DOHH2 (cell line): ENCODE measurements at regions not wholly inside any gene's neighbourhood (a gene's known extent, or its start where the extent isn't known, plus 50 kb on each side); places are given as distances from the start of the nearest gene placed in this dataset.

Source experiments
- EZH2phosphoT487 ChIP-seq: fragments of 200-600 bp; sonication (generic); IDR thresholded peaks from 2 replicates; pipeline ENCODE4 v1.6.1; 2017; ENCODE audit warnings: borderline replicate concordance, mild to moderate bottlenecking, antibody characterized with exemption, low read length, moderate library complexity, mixed read lengths
- TF ChIP-seq, protein P1 (sequence below): fragments of 200-600 bp; sonication (generic); IDR thresholded peaks from one replicate; pipeline ENCODE4 v1.5.1; 2014; ENCODE audit warnings: antibody characterized with exemption, mild to moderate bottlenecking, low read depth, low read length; ENCODE audit not compliant: poor library complexity, severe bottlenecking

DNA sequence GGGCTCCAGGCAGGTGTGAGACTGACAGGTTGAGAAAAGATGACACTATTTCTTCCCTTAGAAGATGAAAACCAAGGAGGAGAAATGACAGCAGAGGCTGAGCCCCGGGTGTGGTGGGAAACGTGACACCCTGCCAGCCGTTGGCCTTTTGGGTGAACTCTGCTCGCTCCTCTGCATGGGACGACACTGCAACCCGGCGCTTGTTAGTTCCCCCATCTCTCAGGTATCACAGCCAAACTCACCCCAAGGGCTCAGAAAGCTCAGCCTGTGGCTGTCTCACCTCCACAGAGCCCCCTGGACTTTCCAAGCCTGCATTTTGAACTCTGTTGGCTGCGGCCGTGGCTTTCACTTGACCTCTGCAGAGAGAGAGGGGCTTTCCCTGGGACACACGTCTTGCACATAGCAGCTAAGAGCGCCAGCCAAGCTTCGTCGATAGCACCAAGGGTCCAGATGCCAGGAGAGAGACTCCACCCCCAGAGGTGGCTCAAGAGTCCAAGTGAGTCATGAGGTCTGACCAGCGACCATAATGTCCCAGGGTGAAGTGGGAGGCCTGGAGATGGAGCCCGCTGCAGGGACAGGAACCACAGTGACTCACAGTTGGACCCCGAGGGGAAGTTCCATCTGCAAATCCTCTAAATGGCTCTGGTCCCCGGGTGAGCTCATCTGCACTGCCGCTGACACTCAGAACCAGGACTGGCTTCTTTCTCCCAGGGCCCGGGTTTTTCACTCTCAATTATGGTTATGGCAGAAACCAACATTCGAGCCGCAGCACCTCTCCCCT lies 301.9 kb downstream of the SOX9 start:
- no peak for TF ChIP-seq EZH2phosphoT487
- TF ChIP-seq, protein P1, sequence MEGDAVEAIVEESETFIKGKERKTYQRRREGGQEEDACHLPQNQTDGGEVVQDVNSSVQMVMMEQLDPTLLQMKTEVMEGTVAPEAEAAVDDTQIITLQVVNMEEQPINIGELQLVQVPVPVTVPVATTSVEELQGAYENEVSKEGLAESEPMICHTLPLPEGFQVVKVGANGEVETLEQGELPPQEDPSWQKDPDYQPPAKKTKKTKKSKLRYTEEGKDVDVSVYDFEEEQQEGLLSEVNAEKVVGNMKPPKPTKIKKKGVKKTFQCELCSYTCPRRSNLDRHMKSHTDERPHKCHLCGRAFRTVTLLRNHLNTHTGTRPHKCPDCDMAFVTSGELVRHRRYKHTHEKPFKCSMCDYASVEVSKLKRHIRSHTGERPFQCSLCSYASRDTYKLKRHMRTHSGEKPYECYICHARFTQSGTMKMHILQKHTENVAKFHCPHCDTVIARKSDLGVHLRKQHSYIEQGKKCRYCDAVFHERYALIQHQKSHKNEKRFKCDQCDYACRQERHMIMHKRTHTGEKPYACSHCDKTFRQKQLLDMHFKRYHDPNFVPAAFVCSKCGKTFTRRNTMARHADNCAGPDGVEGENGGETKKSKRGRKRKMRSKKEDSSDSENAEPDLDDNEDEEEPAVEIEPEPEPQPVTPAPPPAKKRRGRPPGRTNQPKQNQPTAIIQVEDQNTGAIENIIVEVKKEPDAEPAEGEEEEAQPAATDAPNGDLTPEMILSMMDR: no peak
